HG03025 (cell line): ENCODE measurements at regions not wholly inside any gene's neighbourhood (a gene's known extent, or its start where the extent isn't known, plus 50 kb on each side); places are given as distances from the start of the nearest gene placed in this dataset.

Experiments
- ATAC-seq: cut with Tn5 transposase; IDR thresholded peaks from one replicate; pipeline ENCODE4 v1.9.1; 2021; ENCODE audit warnings: mild to moderate bottlenecking, moderate library complexity; ENCODE audit not compliant: unreplicated experiment, low FRiP score

DNA sequence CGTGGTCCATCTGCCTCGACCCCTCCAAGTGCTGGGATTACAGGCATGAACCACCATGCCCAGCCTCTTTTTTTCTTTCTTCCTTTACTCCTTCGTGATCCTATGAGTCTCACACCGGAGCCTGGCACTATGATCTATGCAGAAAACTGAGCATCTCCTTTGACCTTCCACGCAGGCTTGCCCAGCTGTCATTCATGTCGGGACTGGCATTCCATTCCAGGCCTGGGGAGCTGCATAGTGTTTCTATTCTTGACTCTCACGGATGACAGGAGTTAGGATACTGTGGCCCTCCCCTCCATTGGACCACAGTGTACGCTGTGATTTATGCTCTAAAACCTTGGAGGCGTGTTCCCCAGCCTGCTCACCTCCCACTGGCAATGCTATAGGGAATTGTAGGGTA is 611.8 kb downstream of the BRD1 start:
- ATAC-seq = no peak

DNA sequence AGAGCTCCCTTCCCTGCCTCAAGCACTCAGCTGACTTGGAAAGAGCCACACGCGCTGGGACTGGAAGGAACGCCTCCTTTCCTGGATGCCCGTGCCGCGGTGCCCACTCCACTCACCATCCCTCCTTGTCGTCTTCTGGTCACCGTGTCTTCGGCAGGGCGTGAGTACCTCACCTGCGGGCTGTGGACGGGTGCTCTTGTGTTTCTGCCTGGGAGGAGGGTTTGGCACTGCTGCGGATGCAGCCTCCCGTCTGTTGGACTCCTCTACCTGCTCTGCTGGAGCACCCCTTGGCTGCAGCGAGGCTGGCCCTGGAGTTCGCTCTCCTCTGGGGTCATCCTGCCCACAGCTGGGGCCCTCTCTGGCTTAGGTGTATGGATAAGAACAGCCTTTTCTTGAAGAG is 612.7 kb downstream of the BRD1 start:
- no peak for ATAC-seq

DNA sequence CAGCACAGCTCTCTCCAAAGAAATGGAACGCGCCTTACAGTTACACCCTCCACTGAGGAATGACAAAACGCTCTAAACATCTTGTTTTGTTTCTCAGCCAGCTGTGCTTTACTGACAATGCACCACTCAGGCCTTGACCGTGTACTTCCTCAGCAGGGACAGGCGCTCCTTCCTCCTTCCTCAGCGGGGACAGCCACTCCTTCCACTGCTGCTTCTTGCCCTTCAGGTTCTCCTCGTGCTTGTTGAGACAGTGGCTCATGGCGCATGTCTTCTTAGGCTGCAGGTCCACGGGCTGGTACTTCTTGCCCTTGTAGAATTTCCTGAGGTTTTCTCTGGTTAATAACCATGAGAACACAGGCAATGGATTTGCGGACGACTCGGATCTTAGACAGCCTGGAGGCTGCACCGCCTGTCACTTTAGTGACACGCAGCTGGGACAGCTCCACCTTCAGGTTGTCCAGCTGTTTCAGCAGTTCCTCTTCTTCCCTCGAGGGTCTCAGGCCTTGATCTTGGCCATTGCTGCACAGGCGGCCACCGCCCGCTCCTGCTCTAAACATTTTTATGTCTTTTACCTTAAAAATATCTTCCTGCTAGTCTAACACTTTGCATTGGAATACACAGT is 613.8 kb downstream of the BRD1 start:
- no peak for ATAC-seq

DNA sequence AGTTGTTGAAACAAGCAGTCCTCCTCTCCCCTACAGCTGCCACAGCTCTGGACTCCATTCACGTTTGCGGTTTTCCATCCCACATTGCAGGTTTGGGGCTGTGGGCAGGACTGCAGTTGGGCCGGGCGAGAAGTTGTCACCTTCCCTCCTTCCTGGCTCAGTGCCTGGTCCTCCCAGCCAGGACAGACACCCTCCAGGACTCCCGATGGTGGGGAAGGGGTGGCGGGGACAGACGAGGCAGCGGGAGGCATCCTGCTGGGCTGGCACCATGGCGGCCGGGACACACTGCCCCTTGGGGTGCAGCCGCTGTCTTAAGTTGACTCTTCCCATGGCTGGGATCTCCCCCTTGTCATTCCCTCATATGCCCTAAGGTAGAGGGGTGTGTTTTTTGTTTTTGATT is 615.2 kb downstream of the BRD1 start:
- ATAC-seq = no peak

DNA sequence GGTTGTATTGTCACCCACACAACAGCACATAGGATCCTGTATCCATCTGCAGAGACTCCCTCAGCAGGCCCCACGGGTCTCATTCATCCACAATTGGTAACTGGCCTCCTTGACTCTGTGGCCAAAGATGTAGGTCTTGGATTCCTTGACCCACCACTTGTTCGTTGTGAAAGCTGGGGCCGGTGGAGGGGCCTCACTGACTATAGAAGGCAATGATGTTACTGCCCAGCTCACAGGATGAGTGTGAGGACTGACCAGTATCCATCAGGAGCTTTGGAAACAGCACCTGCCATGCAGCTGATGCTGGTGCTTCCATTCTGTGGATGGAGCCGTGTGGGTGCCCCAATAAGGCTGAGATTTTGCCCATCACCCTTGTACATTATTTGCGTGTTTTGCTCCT is 615.7 kb downstream of the BRD1 start:
- ATAC-seq = no peak

DNA sequence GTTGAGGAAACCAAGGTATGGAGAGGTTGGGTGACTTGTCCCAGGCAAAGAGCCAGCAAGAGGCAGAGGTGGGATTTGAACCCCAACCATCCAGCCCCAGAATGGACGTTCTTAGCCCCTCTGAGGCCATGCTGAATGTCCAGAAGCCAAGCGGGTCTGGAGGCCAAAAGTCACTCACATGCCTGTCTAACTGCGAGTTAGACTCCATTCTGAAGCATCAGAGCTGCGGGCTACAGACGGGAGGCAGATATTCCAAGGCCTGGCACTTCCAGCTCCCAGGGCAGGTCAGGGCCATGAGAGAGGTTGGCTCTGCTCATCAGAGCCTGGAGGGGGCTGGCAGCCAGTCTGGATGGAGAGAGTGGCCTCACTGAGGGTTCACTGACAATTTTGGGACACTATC is 616.5 kb downstream of the BRD1 start:
- ATAC-seq = no peak

DNA sequence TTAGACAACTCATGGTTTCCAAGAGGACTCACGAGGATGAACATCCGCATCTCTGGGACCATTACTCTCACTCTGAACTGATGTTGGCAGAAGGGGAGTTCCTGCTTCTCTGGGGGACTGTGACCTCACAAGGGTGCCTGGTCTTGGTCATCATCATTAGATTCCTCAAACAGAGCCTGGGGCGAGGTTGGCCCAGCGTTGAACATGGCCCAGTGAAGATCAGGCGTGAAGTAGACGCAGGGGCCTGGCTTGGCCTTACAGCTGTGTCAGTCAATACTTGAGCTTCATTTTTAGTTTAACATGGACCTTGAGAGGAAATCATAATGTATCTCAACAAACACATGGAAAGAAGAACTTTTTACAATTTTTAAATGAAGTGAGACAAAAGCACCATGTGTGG is 617.1 kb downstream of the BRD1 start:
- no peak for ATAC-seq

DNA sequence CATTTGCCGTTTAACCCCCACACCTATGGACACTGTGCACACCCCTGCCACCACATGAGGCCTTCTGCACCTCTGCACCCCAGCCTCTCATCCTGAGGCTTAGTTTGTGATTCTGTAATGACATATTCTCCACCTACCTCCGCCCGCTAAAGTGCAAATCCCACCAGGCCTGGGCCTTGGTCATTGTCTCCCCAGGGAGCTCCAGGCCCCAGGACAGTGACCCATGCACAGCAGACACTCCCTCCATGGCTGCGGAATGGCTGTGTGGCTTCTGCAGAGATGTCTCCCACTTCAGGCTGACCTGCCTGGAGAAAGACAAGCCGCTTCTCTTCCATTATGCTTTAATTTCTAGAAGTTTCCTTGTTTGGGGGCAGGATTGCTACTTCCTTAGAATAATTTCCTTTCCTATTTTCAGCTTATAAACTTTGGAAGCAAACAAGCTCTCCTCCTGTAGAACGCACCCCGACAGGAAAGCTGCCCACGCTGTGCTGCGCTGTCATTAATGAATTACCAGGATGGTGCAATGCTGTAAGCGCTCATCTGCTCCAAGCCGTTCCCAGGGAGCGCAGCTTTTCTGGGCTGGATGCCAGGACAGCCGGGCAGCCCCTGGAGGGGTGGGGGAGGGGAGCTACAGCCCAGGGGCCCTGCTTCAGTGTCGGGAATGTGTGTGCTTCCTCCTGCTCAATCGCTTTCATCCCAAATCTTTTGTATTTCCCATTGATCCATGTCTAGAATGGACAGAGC is 618.0 kb downstream of the BRD1 start:
- no peak for ATAC-seq

DNA sequence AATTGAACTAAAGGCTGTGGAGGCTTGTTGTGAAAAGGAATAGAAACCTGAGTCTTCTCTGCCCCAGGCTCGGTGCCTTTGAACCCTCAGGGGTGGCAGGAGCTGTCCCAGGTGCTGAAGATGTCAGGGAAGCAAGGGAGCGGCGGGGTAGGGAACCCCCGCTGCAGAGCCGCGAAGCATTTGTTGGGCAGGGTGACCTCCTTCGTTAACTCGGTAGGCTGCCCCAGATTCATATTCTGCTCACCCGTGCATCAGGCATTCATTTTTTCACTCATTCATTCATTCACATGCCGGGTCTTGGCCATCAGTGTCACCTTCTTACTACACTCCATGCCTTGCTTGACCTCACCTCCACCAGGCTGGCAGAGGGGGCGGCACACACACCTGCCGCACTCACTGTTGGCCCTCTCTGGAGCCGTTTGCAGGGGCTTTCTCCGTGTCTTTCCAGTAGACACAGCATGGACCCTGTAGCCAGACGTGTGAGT is 618.9 kb downstream of the BRD1 start:
- ATAC-seq = no peak

DNA sequence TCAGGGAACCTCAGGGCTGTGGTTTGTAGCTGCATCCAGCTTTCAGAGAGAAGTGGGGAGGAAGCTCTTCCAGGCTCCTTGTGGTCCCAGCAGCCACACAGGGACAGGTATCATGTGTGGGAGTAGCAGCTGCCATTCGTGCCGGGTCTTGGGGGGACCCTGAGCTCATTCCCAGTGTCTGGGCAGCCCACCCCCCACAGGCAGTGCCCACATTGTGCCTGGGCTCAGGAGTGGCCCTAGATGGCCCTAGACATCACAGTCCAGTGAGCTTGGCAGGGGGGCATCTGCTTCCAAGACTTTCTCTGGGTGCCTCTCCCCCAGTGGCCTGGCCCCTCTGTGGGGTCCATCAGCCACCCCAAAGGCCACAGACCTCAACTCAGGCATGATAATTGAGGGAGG is 619.7 kb downstream of the BRD1 start:
- no peak for ATAC-seq

DNA sequence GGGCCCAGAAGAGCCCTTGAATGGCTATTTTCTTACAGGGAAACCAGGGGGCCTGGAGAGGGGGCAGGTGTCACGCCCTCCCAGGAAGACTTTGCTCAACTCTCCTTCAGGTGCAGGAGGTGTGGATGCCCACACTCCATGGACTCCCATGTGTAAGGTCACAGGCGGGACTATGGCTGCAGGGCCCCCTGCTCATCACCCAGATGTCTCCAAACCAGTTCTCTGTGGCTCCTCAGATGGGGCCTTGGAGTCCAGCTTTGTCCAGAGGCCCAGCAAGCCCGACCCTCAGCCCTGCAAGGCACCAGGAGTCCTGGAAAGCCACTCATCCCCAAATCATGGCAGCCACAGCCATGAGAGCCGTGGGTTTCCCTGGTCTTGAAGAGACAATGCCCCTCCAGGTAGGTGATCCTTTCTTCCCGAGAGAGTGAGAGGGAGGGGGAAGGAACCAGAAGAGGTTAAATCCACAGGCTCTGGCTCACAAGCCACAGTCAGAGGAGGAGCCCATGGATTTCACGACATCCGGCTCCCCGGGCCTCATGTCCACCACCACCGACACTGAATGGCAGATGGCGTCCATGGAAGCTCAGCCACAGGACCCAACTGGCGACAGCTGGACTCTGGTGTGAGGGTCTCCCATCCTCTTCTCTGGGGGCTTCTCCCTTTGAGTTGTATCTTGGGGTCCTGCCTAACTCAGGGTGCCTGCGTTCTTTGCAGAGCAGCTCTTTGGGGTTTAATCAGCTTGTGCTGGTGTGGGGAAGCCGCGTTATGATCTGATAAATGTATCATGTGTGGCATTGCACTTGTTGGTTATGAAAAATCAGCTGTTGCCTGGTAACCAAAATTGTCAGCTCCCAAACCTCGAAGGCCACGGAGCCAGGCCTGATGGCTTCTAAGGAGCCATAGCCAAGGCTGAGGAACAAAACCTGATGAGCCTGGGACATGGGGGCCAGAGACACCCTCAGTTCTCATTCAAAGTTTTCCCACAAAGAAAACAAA is 620.4 kb downstream of the BRD1 start:
- ATAC-seq = no peak

DNA sequence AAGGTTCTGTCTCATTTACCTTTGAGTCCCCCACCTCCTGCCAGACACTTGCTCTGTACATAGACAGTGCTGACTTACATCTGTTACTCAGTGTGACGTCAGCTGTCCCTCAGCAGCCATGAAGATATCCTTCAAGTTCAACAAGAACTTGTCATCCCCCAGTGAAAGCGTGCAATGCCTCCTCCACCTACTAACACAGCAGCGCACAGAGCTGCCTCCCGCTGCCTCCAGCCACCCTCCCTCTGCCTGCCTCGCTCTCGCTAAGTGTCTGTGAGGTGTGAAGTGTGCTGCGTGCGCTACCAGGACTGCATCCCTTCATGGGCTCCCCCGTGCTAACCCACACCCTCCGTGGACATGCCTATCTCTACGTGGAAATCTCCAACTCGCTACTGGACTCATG is 621.4 kb downstream of the BRD1 start:
- ATAC-seq = no peak

DNA sequence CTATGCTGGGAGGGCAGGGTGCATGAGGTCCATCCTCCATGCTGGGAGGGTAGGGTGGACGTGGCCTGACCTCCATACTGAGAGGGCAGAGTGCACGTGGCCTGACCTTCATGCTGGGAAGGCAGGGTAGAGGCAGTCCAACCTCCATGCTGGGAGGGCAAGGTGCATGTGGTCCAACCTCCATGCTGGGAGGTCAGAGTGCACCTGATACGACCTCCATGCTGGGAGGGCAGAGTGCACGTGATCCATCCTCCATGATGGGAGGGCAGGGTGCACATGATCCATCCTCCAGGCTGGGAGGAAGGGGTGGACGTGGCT is 622.2 kb downstream of the BRD1 start:
- ATAC-seq = no peak

DNA sequence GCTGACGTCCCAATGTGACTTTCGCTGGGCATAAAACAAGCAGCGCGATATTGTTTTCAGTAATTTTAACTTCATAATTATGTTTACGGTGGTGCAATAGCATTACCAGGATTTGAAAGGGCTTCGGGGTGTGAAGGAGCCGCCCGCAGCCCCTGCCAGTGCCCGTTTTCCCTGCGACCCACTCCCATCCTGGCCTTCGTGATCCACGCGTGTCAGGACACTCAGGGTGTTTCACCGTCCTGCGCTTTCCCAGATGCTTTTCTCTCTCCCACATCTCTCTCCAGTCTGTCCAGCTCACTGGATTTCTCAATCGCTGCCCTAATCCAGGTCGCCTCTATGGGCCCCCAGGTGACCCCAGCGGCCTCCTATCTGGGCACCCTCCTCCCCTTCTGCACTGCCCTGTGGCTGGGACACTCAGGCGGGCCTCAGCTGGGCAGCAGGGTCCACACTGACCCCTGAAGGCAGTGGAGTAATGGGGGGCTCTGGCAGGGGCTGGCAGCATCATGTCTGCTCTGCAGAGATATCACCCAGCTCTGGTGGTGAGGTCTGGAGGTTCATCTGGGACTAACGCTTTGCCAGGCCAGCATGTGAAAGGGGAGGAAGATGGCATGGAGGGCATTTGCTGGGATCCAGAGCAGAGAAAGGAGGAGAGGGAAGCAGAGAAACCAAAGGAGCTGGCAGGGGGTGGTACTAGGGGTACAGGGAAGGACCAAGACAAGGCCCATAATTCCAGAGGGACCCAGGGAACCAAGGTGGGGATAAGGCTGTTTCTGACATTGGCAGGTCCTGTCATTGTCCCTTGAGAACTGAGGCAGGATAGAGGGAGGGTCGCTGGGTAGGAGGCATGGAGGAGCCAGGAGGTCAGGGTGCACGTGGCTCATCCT is 622.8 kb downstream of the BRD1 start:
- no peak for ATAC-seq

DNA sequence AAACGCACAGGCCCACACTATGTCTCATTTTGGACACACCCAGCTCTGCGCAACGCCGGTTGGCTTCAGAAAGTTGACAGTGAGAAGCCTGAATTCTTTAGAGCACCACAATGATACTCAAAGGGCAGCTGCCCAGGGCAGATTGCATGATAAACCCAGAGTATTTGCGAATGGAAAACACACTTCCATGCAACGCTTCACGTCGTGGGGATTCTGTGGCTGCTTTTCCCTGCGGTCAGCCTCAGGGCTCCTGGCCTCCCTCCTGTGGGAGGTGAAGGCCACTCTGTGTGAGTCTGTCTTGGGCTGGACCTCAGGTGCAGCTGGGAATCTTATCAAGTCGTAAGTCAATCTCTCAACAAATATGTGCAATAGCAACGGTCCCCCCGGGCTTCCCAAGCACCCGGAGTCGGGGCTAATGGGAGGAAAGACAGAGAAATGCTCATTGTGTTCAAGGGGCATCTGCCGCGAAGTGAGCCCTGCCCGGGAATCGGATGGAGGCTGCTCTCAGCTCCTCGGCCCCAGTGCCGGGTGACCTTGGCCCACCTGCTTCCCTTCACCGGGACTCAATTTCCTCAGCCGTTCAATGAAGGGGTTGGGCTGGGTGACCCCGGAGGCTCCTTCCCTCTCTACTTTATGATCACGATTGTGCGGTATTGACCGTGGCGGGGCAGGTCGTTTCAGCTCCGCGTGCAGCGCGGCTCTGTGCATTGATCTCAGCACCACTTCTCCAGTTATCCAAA is 623.6 kb downstream of the BRD1 start:
- ATAC-seq = no peak

DNA sequence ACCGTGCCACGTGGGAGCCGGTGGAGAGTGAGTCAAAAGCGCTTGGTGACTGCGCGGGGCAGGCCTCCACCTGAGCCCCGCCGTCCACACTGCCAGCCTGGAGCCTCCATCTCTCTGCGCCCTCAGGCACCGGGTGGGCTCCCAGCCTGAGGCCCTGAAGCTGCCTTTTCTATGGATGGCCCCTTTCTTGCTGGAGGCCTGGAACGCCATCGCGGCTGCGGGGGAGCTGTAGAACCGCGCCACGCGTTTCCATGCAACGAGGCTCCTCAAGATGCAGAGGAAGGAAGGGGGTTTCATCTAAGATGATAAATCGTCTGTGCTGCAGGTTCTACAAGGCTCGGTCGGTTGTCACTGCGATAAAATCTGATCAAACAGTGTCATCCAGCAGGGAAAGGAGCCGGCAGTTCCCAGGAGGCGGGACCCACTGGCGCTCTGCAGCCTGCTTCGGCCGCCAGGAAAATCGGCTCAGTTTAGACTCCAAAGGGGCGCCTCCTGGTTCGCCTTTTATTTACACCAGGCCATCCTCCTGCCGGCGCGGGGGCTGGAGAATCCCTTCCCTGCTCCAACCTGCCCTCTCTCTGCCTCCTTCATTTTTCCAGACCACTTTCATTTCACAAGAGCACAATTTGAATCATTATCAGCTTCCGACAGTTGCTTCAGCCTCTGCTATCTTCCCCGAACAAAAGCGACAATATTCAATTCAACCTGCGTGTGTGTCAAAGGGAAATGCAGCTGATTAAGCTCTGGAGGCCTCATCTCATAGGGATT is 624.4 kb downstream of the BRD1 start:
- ATAC-seq = no peak

DNA sequence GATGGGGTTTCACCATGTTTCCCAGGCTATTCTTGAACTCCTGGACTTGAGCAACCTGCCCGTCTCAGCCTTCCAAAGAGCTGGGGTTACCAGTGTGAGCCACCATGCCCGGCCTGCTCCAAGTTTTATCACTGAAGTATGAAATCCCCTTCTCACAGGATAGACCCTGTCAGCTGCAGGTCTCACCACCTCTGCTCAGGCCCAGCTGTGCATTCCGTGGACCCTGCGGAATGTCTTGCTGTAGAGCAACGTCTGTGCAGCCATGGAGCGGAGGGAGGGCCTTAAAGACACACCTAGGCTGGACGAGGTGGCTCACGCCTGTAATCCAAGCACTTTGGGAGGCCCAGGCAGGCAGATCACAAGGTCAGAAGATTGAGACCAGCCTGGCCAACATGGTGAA is 625.4 kb downstream of the BRD1 start:
- no peak for ATAC-seq

DNA sequence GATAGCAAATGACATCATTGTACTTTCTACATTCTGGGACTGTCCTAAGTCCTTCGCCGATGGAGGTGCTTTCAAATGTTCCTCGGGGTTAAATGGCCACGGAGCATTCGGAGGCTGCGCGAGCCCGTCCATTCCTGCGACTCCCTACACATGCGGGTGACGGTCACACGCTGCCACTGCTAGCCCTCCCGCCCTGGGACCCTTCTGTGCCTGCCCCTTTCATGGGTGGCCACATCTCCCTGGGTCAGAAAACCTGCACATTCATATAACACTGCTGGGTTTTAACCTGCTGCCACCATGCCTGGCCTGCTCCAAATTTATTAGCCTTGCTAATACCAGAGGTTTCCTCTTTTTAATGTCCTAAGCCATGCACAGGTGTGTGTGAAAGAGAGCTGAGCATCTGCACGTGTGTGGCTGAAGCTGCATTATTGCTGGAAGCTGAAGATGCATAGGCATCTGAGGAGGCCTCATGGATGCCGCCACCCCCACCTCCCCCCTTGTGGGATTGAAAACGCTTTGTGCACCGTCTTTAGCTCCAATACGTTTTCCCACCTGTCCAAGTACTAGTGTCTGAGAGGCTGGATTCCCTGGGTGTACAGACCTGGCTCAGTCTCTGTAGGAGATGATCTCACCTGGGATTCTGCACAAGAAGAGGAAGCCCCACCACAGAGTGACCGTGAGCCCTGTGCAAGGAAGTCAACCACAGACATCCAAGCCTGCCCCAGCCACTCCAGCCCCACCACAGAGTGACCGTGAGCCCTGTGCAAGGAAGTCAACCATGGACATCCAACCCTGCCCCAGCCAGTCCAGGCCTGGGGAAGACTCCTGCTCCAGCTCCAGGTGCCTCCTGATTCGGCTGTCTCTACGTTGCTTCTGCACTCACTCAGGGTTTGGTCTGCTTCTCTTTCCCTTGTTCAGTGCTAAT is 626.4 kb downstream of the BRD1 start:
- no peak for ATAC-seq
